GM19372 (cell line): ENCODE measurements at regions not wholly inside any gene's neighbourhood (a gene's known extent, or its start where the extent isn't known, plus 50 kb on each side); places are given as distances from the start of the nearest gene placed in this dataset.
"Not testable (repeated sequence)": the region's sequence is repeated elsewhere in the genome, so short reads cannot be mapped to it uniquely, and the experiment has no call there.

Source experiments
- ATAC-seq: cut with Tn5 transposase; IDR thresholded peaks from one replicate; pipeline ENCODE4 v1.9.1; 2021; ENCODE audit warnings: mild to moderate bottlenecking, low read depth, moderate library complexity; ENCODE audit not compliant: unreplicated experiment

- ATAC-seq: no peak
These were observed 528.4 kb upstream of the LMO3 start for GRCh38 chr12:17134315-17134714.

- ATAC-seq: no peak
These were observed 526.4 kb upstream of the LMO3 start for GRCh38 chr12:17132336-17132735.

- ATAC-seq: not testable (repeated sequence)
These were observed 510.6 kb upstream of the LMO3 start for GRCh38 chr12:17116538-17116937.

- ATAC-seq: no peak
These were observed 504.4 kb upstream of the LMO3 start for GRCh38 chr12:17110316-17110715.

- ATAC-seq: no peak
These were observed 503.0 kb upstream of the LMO3 start for GRCh38 chr12:17108877-17109541.

GRCh38 chr12:17104801-17105200, 498.8 kb upstream of the LMO3 start:
- no peak for ATAC-seq

GRCh38 chr12:17097674-17098073, 491.7 kb upstream of the LMO3 start:
- no peak for ATAC-seq

GRCh38 chr12:17084831-17085230, 478.9 kb upstream of the LMO3 start:
- ATAC-seq: no peak

- no peak for ATAC-seq
These were observed 473.4 kb upstream of the LMO3 start for GRCh38 chr12:17079251-17079909.

GRCh38 chr12:17077594-17077993, 471.6 kb upstream of the LMO3 start:
- ATAC-seq: no peak

- ATAC-seq: no peak
These were observed 470.8 kb upstream of the LMO3 start for GRCh38 chr12:17076811-17077210.

- no peak for ATAC-seq
These were observed 470.2 kb upstream of the LMO3 start for GRCh38 chr12:17076028-17076744.

GRCh38 chr12:17064834-17065233, 458.9 kb upstream of the LMO3 start:
- no peak for ATAC-seq

GRCh38 chr12:17062267-17063036, 456.5 kb upstream of the LMO3 start:
- ATAC-seq: no peak

GRCh38 chr12:17060260-17060659, 454.3 kb upstream of the LMO3 start:
- no peak for ATAC-seq

- no peak for ATAC-seq
These were observed 450.6 kb upstream of the LMO3 start for GRCh38 chr12:17056546-17056945.

- no peak for ATAC-seq
These were observed 433.0 kb upstream of the LMO3 start for GRCh38 chr12:17038923-17039322.

GRCh38 chr12:17035372-17035771, 429.4 kb upstream of the LMO3 start:
- ATAC-seq: no peak

- no peak for ATAC-seq
These were observed 424.4 kb upstream of the LMO3 start for GRCh38 chr12:17030338-17030737.

- no peak for ATAC-seq
These were observed 422.4 kb upstream of the LMO3 start for GRCh38 chr12:17028348-17028747.

GRCh38 chr12:17025424-17025823, 419.5 kb upstream of the LMO3 start:
- not testable (repeated sequence) for ATAC-seq
